ENCODE measurements at regions not wholly inside any gene's neighbourhood (a gene's known extent, or its start where the extent isn't known, plus 50 kb on each side); places are given as distances from the start of the nearest gene placed in this dataset.

- Histone ChIP-seq H4K20me1 (ENCODE audit: insufficient read depth, low read length) (no peaks in the 10 kb centered on the region), H3K79me2 (ENCODE audit: insufficient read depth, low read length) (no peaks in the 10 kb centered on the region), H3K27ac (ENCODE audit: low read depth, low read length) (no peak overlapping the region), H3K4me1 (ENCODE audit: insufficient read depth, low read length) (no peaks in the 10 kb centered on the region), H3K4me3 (ENCODE audit: insufficient read depth, low read depth, low read length) (no peak overlapping the region), H2AFZ (ENCODE audit: low read depth, low read length) (no peak overlapping the region), H3K9me3 (ENCODE audit: insufficient read depth, low read depth, low read length) (no peaks in the 10 kb centered on the region), H3K9ac (ENCODE audit: low read length) (no peak overlapping the region), H3K4me2 (ENCODE audit: low read length) (no peak overlapping the region), H3K27me3 (ENCODE audit: insufficient read depth, low read length) (no peaks in the 10 kb centered on the region), H3K36me3 (ENCODE audit: insufficient read depth, low read length) (no peaks in the 10 kb centered on the region)
- Mint-ChIP-seq H3K27ac (ENCODE audit: unreplicated experiment) (no peak overlapping the region), H3K36me3 (ENCODE audit: low read depth, unreplicated experiment) (no peaks in the 10 kb centered on the region), H3K27me3 (ENCODE audit: low read depth, unreplicated experiment) (no peaks in the 10 kb centered on the region), H3K4me3 (ENCODE audit: unreplicated experiment) (no peak overlapping the region), H3K4me1 (ENCODE audit: low read depth, unreplicated experiment) (peaks cover 11% of the 10 kb centered on the region), H3K9me3 (ENCODE audit: unreplicated experiment) (no peaks in the 10 kb centered on the region)
- no peak for DNase-seq (ENCODE audit: low read depth)
- FAIRE-seq, result no peak
- TF ChIP-seq EZH2 (IDR thresholded peaks at IDR 0.05; ENCODE audit: insufficient read depth, low read length) (no peak), CTCF (IDR thresholded peaks at IDR 0.05; ENCODE audit: insufficient read depth, low read depth, low read length) (no peak)
Observed at GRCh38 chr6:105648276-105648675, 245.4 kb upstream of the PREP start.

GRCh38 chr6:105646391-105646867, 243.5 kb upstream of the PREP start:
- FAIRE-seq (no peak), DNase-seq (ENCODE audit: low read depth) (peak; percentile 37)
- Histone ChIP-seq H3K27ac (ENCODE audit: low read depth, low read length) (no peak overlapping the region), H3K9me3 (ENCODE audit: insufficient read depth, low read depth, low read length) (no peaks in the 10 kb centered on the region), H3K4me3 (ENCODE audit: insufficient read depth, low read depth, low read length) (no peak overlapping the region), H4K20me1 (ENCODE audit: insufficient read depth, low read length) (no peaks in the 10 kb centered on the region), H3K36me3 (ENCODE audit: insufficient read depth, low read length) (no peaks in the 10 kb centered on the region), H3K4me1 (ENCODE audit: insufficient read depth, low read length) (no peaks in the 10 kb centered on the region), H3K27me3 (ENCODE audit: insufficient read depth, low read length) (no peaks in the 10 kb centered on the region), H3K9ac (ENCODE audit: low read length) (no peak overlapping the region), H3K4me2 (ENCODE audit: low read length) (no peak overlapping the region), H3K79me2 (ENCODE audit: insufficient read depth, low read length) (no peaks in the 10 kb centered on the region), H2AFZ (ENCODE audit: low read depth, low read length) (peak overlapping the region; percentile 60)
- no peaks in the 10 kb centered on the region for H3K27me3 Mint-ChIP-seq (ENCODE audit: low read depth, unreplicated experiment)
- no peak overlapping the region for H3K4me3 Mint-ChIP-seq (ENCODE audit: unreplicated experiment)
- TF ChIP-seq CTCF (IDR thresholded peaks at IDR 0.05; ENCODE audit: insufficient read depth, low read depth, low read length), result no peak
- TF ChIP-seq EZH2 (IDR thresholded peaks at IDR 0.05; ENCODE audit: insufficient read depth, low read length), result no peak
- H3K27ac Mint-ChIP-seq (ENCODE audit: unreplicated experiment), result no peak overlapping the region
- H3K36me3 Mint-ChIP-seq (ENCODE audit: low read depth, unreplicated experiment), result no peaks in the 10 kb centered on the region
- no peaks in the 10 kb centered on the region for H3K9me3 Mint-ChIP-seq (ENCODE audit: unreplicated experiment)
- H3K4me1 Mint-ChIP-seq (ENCODE audit: low read depth, unreplicated experiment), result peaks cover 16% of the 10 kb centered on the region

GRCh38 chr6:105645958-105646357, 243.1 kb upstream of the PREP start:
- no peak overlapping the region for H3K9ac ChIP-seq (ENCODE audit: low read length)
- no peak for FAIRE-seq
- H3K9me3 Mint-ChIP-seq (ENCODE audit: unreplicated experiment), result no peaks in the 10 kb centered on the region
- no peak overlapping the region for H2AFZ ChIP-seq (ENCODE audit: low read depth, low read length)
- no peak overlapping the region for H3K4me3 ChIP-seq (ENCODE audit: insufficient read depth, low read depth, low read length)
- H3K27me3 Mint-ChIP-seq (ENCODE audit: low read depth, unreplicated experiment), result no peaks in the 10 kb centered on the region
- H3K36me3 Mint-ChIP-seq (ENCODE audit: low read depth, unreplicated experiment), result no peaks in the 10 kb centered on the region
- TF ChIP-seq CTCF (IDR thresholded peaks at IDR 0.05; ENCODE audit: insufficient read depth, low read depth, low read length) (no peak), EZH2 (IDR thresholded peaks at IDR 0.05; ENCODE audit: insufficient read depth, low read length) (no peak)
- H3K79me2 ChIP-seq (ENCODE audit: insufficient read depth, low read length), result no peaks in the 10 kb centered on the region
- H4K20me1 ChIP-seq (ENCODE audit: insufficient read depth, low read length), result no peaks in the 10 kb centered on the region
- DNase-seq (ENCODE audit: low read depth), result no peak
- H3K27ac Mint-ChIP-seq (ENCODE audit: unreplicated experiment), result no peak overlapping the region
- H3K4me2 ChIP-seq (ENCODE audit: low read length), result no peak overlapping the region
- no peaks in the 10 kb centered on the region for H3K27me3 ChIP-seq (ENCODE audit: insufficient read depth, low read length)
- H3K9me3 ChIP-seq (ENCODE audit: insufficient read depth, low read depth, low read length), result no peaks in the 10 kb centered on the region
- no peaks in the 10 kb centered on the region for H3K36me3 ChIP-seq (ENCODE audit: insufficient read depth, low read length)
- no peak overlapping the region for H3K4me3 Mint-ChIP-seq (ENCODE audit: unreplicated experiment)
- H3K27ac ChIP-seq (ENCODE audit: low read depth, low read length), result no peak overlapping the region
- no peaks in the 10 kb centered on the region for H3K4me1 ChIP-seq (ENCODE audit: insufficient read depth, low read length)
- H3K4me1 Mint-ChIP-seq (ENCODE audit: low read depth, unreplicated experiment), result peaks cover 16% of the 10 kb centered on the region
